Panc1 (cell line): ENCODE measurements at regions not wholly inside any gene's neighbourhood (a gene's known extent, or its start where the extent isn't known, plus 50 kb on each side); places are given as distances from the start of the nearest gene placed in this dataset.

Experiments
- ATAC-seq: fragments of 200-7000 bp; cut with Tn5 transposase; 2 replicates; pipeline ENCODE4 v1.9.1; 2020; ENCODE audit warnings: mild to moderate bottlenecking, moderate library complexity
- BruUV-seq: library from RNA; stranded (reverse); fragments of 400-500 nt; replicated peaks from 2 replicates; lab custom pipeline; 2021; lab: Mats Ljungman, UMichigan
- CTCF ChIA-PET: fragments of 300-600 bp; sonication (Branson Sonifier 250); formaldehyde crosslinking; loops from one replicate; lab custom pipeline; 2022; ENCODE audit warnings: antibody characterized with exemption; lab: Charles Lee
- POLR2A ChIA-PET: fragments of 300-600 bp; sonication (Branson Sonifier 250); formaldehyde crosslinking; loops from one replicate; lab custom pipeline; 2022; ENCODE audit warnings: antibody characterized with exemption; lab: Charles Lee
- DNase-seq: peaks from one replicate; pipeline ENCODE4 v3.0.0-alpha.2; 2010; ENCODE audit warnings: low read depth, low spot score
- H3K27ac ChIP-seq: 2 replicates; pipeline ENCODE4 v1.5.1; 2011; ENCODE audit warnings: mild to moderate bottlenecking, low read length, inconsistent platforms
- H3K27me3 ChIP-seq: fragments of 200-500 bp; sonication (Bioruptor generic); 2 replicates; pipeline ENCODE4 v1.6.0; 2014; ENCODE audit warnings: low read length, inconsistent platforms; ENCODE audit not compliant: control insufficient read depth, insufficient read depth
- H3K36me3 ChIP-seq: fragments of 200-500 bp; sonication (Bioruptor generic); 2 replicates; pipeline ENCODE4 v1.5.1; 2014; ENCODE audit warnings: inconsistent platforms, mild to moderate bottlenecking, low read length, moderate library complexity; ENCODE audit not compliant: control insufficient read depth, insufficient read depth
- H3K4me1 ChIP-seq: 2 replicates; pipeline ENCODE4 v1.5.1; 2011; ENCODE audit warnings: inconsistent platforms, mild to moderate bottlenecking, low read length, moderate library complexity; ENCODE audit not compliant: control insufficient read depth, insufficient read depth
- H3K4me3 ChIP-seq, 2 experiments: 2 replicates each; pipeline ENCODE4 v1.5.1; 2011 to 2012; ENCODE audit warnings: low read depth in 2 of 2, low read length in 2 of 2, mild to moderate bottlenecking in 2 of 2, inconsistent platforms in 1 of 2, moderate library complexity in 1 of 2
- H3K9me3 ChIP-seq: fragments of 200-500 bp; sonication (Bioruptor generic); 2 replicates; pipeline ENCODE4 v1.5.1; 2014; ENCODE audit warnings: low read depth, mild to moderate bottlenecking, inconsistent platforms, low read length, moderate library complexity; ENCODE audit not compliant: control insufficient read depth, insufficient read depth
- CTCF ChIP-seq: fragments of 450-650 bp; IDR thresholded peaks from 2 replicates; pipeline ENCODE4 v1.5.1; 2017; ENCODE audit warnings: mild to moderate bottlenecking
- POLR2AphosphoS5 ChIP-seq: IDR thresholded peaks from 2 replicates; pipeline ENCODE4 v1.6.1; 2012; ENCODE audit warnings: mild to moderate bottlenecking, low read depth, low read length, moderate library complexity
- REST ChIP-seq, 2 experiments: IDR thresholded peaks; 2 replicates each; pipeline ENCODE4 v1.6.1; 2011 to 2012; ENCODE audit warnings: low read depth in 2 of 2, control low read depth in 1 of 2, low read length in 1 of 2, mild to moderate bottlenecking in 1 of 2, moderate library complexity in 1 of 2; ENCODE audit not compliant: insufficient read depth in 1 of 2
- SIN3A ChIP-seq: IDR thresholded peaks from 2 replicates; pipeline ENCODE4 v1.6.1; 2012; ENCODE audit warnings: low read depth, mild to moderate bottlenecking, low read length, moderate library complexity, borderline replicate concordance; ENCODE audit not compliant: insufficient read depth
- TCF7L2 ChIP-seq: IDR thresholded peaks from 2 replicates; pipeline ENCODE4 v1.6.1; 2011; ENCODE audit warnings: mild to moderate bottlenecking, low read depth, low read length, inconsistent platforms
- in situ Hi-C: cut with HindIII; loops from 2 replicates; pipeline ENCODE4 v1.10.0; 2016; ENCODE audit warnings: low sequenced_read_pairs, low pct_unique_long_range_greater_than_20kb
- intact Hi-C: fragments of 100-400 bp; cut with micrococcal nuclease; formaldehyde crosslinking; loops from one replicate; pipeline ENCODE4 v1.10.0; 2022; ENCODE audit not compliant: unreplicated experiment

GRCh38 chr6:56695702-56696101 lies 53.0 kb upstream of the DST start:
- H3K27ac ChIP-seq = no peak overlapping the region
- no TSS peak for BruUV-seq
- in situ Hi-C loops (no loop called here), intact Hi-C loops (no loop called here)
- ChIA-PET CTCF (no interaction called here), POLR2A (no interaction called here)
- no peaks in the 10 kb centered on the region for H3K27me3 ChIP-seq
- H3K9me3 ChIP-seq = no peaks in the 10 kb centered on the region
- no peak overlapping the region for H3K4me3 ChIP-seq
- DNase-seq (no peak), ATAC-seq (no peak)
- H3K4me1 ChIP-seq = peaks cover 36% of the 10 kb centered on the region
- no peaks in the 10 kb centered on the region; the same call in 1 of the 2 replicates for H3K36me3 ChIP-seq
- no peak for TF ChIP-seq POLR2AphosphoS5
- no peak for TF ChIP-seq CTCF
- TF ChIP-seq SIN3A = no peak
- TF ChIP-seq TCF7L2 = no peak
- TF ChIP-seq REST (IDR thresholded peaks at IDR 0.05; ENCODE audit: insufficient read depth in 1 of 2, low read depth in 2 of 2, low read length in 1 of 2) = no peak

- Histone ChIP-seq H3K27ac (no peak overlapping the region; the same call in 1 of the 2 replicates), H3K36me3 (no peaks in the 10 kb centered on the region), H3K27me3 (no peaks in the 10 kb centered on the region), H3K4me1 (peaks cover 49% of the 10 kb centered on the region), H3K4me3 (no peak overlapping the region), H3K9me3 (no peaks in the 10 kb centered on the region)
- in situ Hi-C loops (no loop called here), intact Hi-C loops (no loop called here)
- ATAC-seq (no peak), DNase-seq (no peak)
- CTCF ChIA-PET = interaction anchor here (0.6 kb wide), 1 partner anchor 11 kb away, joined by 3 read pairs; no protein-coding TSS in a partner anchor
- POLR2A ChIA-PET = no interaction called here
- BruUV-seq = no TSS peak
- TF ChIP-seq TCF7L2 (no peak), POLR2AphosphoS5 (no peak), SIN3A (no peak), REST (IDR thresholded peaks at IDR 0.05; ENCODE audit: insufficient read depth in 1 of 2, low read depth in 2 of 2, low read length in 1 of 2) (no peak), CTCF (no peak)
Measured at GRCh38 chr6:56694002-56694401, 51.3 kb upstream of the DST start.
